Gastroesophageal sphincter (tissue), 4 donors: ENCODE measurements at regions not wholly inside any gene's neighbourhood (a gene's known extent, or its start where the extent isn't known, plus 50 kb on each side); places are given as distances from the start of the nearest gene placed in this dataset.

ENCODE experiments used
- ATAC-seq: fragments of 150-250 bp; one replicate; pipeline ENCODE4 v1.9.1; 2016; ENCODE audit warnings: mild to moderate bottlenecking, moderate library complexity
- H3K27ac ChIP-seq, 4 donors: fragments of 200-600 bp; sonication (generic) in 3 of 4; 1 replicate in 3 of 4; 2 replicates in 1 of 4; pipeline ENCODE4 v1.5.1; 2016 to 2019
- H3K27me3 ChIP-seq: fragments of 200-600 bp; sonication (generic); one replicate; pipeline ENCODE4 v1.5.1; 2019
- H3K36me3 ChIP-seq, 2 donors: fragments of 200-600 bp; sonication (generic); one replicate each; pipeline ENCODE4 v1.5.1; 2019; ENCODE audit warnings: control low read depth in 1 of 2
- H3K4me1 ChIP-seq, 3 donors: fragments of 200-600 bp; sonication (generic); 1 replicate in 2 of 3; 2 replicates in 1 of 3; pipeline ENCODE4 v1.5.1; 2016 to 2019; ENCODE audit warnings: control low read depth in 2 of 3
- H3K4me3 ChIP-seq, 2 donors: fragments of 200-600 bp; sonication (generic); one replicate each; pipeline ENCODE4 v1.5.1; 2019; ENCODE audit warnings: mild to moderate bottlenecking in 1 of 2, moderate library complexity in 1 of 2
- H3K9me3 ChIP-seq, 3 donors: fragments of 200-600 bp; sonication (generic); one replicate each; pipeline ENCODE4 v1.5.1; 2017 to 2019; ENCODE audit warnings: control low read depth in 2 of 3
- EP300 ChIP-seq: sonication (generic); formaldehyde crosslinking; IDR thresholded peaks from one replicate; pipeline ENCODE4 v1.6.1; 2017; ENCODE audit warnings: antibody characterized with exemption, mild to moderate bottlenecking
- POLR2A ChIP-seq, 2 donors: fragments of 450-650 bp; IDR thresholded peaks; one replicate each; pipeline ENCODE4 v1.6.1; 2017; ENCODE audit warnings: antibody characterized with exemption in 2 of 2, mild to moderate bottlenecking in 2 of 2, moderate library complexity in 1 of 2
- POLR2AphosphoS5 ChIP-seq: sonication (generic); formaldehyde crosslinking; IDR thresholded peaks from one replicate; pipeline ENCODE4 v1.6.1; 2017; ENCODE audit warnings: antibody characterized with exemption
- whole genome bisulfite sequencing, 2 donors: methylation state at CpG; one replicate each; pipeline ENCODE4 v1.1.5; 2018; ENCODE audit warnings: low coverage in 1 of 2; 5-methylcytosine and 5-hydroxymethylcytosine counted together
- TF ChIP-seq, protein P1 (sequence below), 4 experiments: fragments of 200-600 bp in 2 of 4; fragments of 450-650 bp in 2 of 4; sonication (generic) in 1 of 4; IDR thresholded peaks; one replicate each; pipeline ENCODE4 v1.5.1; 2017 to 2019; ENCODE audit warnings: antibody characterized with exemption in 4 of 4, mild to moderate bottlenecking in 2 of 4, moderate library complexity in 2 of 4

- ATAC-seq, result no peak
- H3K4me3 ChIP-seq, result no peak overlapping the region
- WGBS, 2 donors, result 100% methylated on average over 2 to 3 of the region's 3 CpGs
- no peak overlapping the region for H3K27ac ChIP-seq
- H3K4me1 ChIP-seq, result no peaks in the 10 kb centered on the region
- peaks cover 0 to 6% (median 0%) of the 10 kb centered on the region in 3 donors for H3K9me3 ChIP-seq
- H3K27me3 ChIP-seq, result peaks cover 6% of the 10 kb centered on the region
- TF ChIP-seq, protein P1, sequence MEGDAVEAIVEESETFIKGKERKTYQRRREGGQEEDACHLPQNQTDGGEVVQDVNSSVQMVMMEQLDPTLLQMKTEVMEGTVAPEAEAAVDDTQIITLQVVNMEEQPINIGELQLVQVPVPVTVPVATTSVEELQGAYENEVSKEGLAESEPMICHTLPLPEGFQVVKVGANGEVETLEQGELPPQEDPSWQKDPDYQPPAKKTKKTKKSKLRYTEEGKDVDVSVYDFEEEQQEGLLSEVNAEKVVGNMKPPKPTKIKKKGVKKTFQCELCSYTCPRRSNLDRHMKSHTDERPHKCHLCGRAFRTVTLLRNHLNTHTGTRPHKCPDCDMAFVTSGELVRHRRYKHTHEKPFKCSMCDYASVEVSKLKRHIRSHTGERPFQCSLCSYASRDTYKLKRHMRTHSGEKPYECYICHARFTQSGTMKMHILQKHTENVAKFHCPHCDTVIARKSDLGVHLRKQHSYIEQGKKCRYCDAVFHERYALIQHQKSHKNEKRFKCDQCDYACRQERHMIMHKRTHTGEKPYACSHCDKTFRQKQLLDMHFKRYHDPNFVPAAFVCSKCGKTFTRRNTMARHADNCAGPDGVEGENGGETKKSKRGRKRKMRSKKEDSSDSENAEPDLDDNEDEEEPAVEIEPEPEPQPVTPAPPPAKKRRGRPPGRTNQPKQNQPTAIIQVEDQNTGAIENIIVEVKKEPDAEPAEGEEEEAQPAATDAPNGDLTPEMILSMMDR (IDR thresholded peaks at IDR 0.05), result no peak
- TF ChIP-seq POLR2A (IDR thresholded peaks at IDR 0.05) (no peak), EP300 (no peak), POLR2AphosphoS5 (no peak)
- H3K36me3 ChIP-seq, result no peaks in the 10 kb centered on the region
Measured at GRCh38 chr3:64432870-64433269, 207.6 kb upstream of the PRICKLE2 start.

DNA sequence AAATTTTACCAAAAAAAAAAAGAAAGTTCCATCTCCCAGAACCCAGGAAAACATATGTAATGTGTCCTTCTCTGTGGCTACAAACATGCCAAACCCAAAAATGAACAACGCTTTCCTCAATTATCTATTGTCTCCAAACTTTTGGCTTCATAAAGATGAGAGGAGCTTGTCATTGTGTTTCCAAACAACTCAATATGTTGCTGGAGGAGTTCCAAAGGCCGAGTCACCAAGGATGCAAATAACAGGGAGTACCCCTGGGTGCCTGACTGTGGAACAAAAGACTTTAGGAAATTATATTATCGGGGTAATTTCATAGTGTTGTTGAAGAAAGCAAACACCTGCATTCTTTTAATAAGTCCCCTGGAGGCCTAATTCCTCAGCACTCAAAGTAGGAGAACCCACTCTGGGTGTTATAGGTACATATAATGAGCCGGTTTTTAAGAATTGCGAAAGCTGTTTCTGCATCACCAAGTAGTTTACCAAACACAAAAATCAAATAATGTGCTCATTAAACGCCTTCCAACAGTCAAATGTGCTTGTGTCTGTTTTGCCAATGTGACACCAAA, 206.3 kb upstream of the PRICKLE2 start:
- 59 to 71% methylated on average over 5 to 6 of the region's 6 CpGs for WGBS, 2 donors
- Histone ChIP-seq H3K4me3 (no peak overlapping the region), H3K4me1 (no peaks in the 10 kb centered on the region), H3K9me3 (peaks cover 0 to 6% (median 0%) of the 10 kb centered on the region in 3 donors), H3K36me3 (no peaks in the 10 kb centered on the region), H3K27me3 (peaks cover 6% of the 10 kb centered on the region), H3K27ac (no peak overlapping the region)
- no peak for ATAC-seq
- no peak for TF ChIP-seq POLR2AphosphoS5
- TF ChIP-seq, protein P1 (IDR thresholded peaks at IDR 0.05), result no peak
- TF ChIP-seq POLR2A (IDR thresholded peaks at IDR 0.05), result no peak
- no peak for TF ChIP-seq EP300

GRCh38 chr3:64427671-64428070, 202.4 kb upstream of the PRICKLE2 start:
- Histone ChIP-seq H3K4me1 (no peaks in the 10 kb centered on the region), H3K27me3 (no peaks in the 10 kb centered on the region), H3K36me3 (no peaks in the 10 kb centered on the region), H3K9me3 (peaks cover 0 to 6% (median 0%) of the 10 kb centered on the region in 3 donors), H3K27ac (no peak overlapping the region), H3K4me3 (no peak overlapping the region)
- TF ChIP-seq POLR2AphosphoS5, result no peak
- TF ChIP-seq POLR2A (IDR thresholded peaks at IDR 0.05), result no peak
- no peak for TF ChIP-seq EP300
- TF ChIP-seq, protein P1 (IDR thresholded peaks at IDR 0.05), result no peak
- no peak for ATAC-seq
- WGBS, 2 donors, result 76 to 78% methylated on average over 3 of the region's 3 CpGs

DNA sequence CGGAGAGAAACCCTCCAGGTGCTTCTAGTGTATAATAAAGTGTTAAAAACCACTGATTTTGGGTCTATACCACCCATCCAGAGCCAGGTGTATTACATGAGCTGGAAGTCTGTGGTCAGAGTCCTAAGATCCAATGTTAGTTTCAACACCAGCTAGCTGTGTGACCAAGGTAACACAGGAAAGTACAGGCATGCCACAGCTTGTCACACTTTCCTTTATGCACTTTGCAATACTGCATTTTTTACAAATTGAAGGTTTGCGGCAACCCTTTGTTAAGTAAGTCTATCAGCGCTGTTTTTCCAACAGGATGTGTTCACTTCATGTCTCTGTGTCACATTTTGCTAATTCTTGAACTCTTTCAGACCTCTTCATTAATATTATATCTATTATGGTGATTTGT, 201.3 kb upstream of the PRICKLE2 start:
- Histone ChIP-seq H3K4me1 (no peaks in the 10 kb centered on the region), H3K9me3 (peaks cover 0 to 6% (median 0%) of the 10 kb centered on the region in 3 donors), H3K4me3 (no peak overlapping the region), H3K36me3 (no peaks in the 10 kb centered on the region), H3K27ac (no peak overlapping the region), H3K27me3 (no peaks in the 10 kb centered on the region)
- 89 to 96% methylated on average over 3 of the region's 3 CpGs for WGBS, 2 donors
- no peak for ATAC-seq
- TF ChIP-seq POLR2A (IDR thresholded peaks at IDR 0.05) (no peak), EP300 (no peak), POLR2AphosphoS5 (no peak)
- TF ChIP-seq, protein P1 (IDR thresholded peaks at IDR 0.05), result no peak

- Histone ChIP-seq H3K27ac (no peak overlapping the region), H3K4me3 (no peak overlapping the region), H3K9me3 (no peaks in the 10 kb centered on the region), H3K36me3 (no peaks in the 10 kb centered on the region), H3K27me3 (no peaks in the 10 kb centered on the region), H3K4me1 (no peaks in the 10 kb centered on the region)
- TF ChIP-seq POLR2A (IDR thresholded peaks at IDR 0.05), result no peak
- TF ChIP-seq, protein P1 (IDR thresholded peaks at IDR 0.05), result no peak
- TF ChIP-seq EP300, result no peak
- no peak for ATAC-seq
- 61 to 79% methylated on average over 4 of the region's 4 CpGs for WGBS, 2 donors
Measured at GRCh38 chr3:64422932-64423331, 197.7 kb upstream of the PRICKLE2 start.
